Mesenchymal stem cell (in vitro differentiated cells and primary cell): ENCODE measurements at regions not wholly inside any gene's neighbourhood (a gene's known extent, or its start where the extent isn't known, plus 50 kb on each side); places are given as distances from the start of the nearest gene placed in this dataset.
"Not testable (repeated sequence)": the region's sequence is repeated elsewhere in the genome, so short reads cannot be mapped to it uniquely, and the experiment has no call there.

Experiments
- DNase-seq: peaks from one replicate; pipeline ENCODE4 v3.0.0-alpha.2; 2013
- H2AFZ ChIP-seq: one replicate; pipeline ENCODE4 v1.6.1; 2013; ENCODE audit warnings: low read depth, mild to moderate bottlenecking, control low read depth, inconsistent platforms, low read length, moderate library complexity
- H2AK5ac ChIP-seq: 2 replicates; pipeline ENCODE4 v1.6.1; 2013; ENCODE audit warnings: low read length, moderate library complexity, mild to moderate bottlenecking, inconsistent platforms; ENCODE audit not compliant: severe bottlenecking
- H2BK120ac ChIP-seq: one replicate; pipeline ENCODE4 v1.6.1; 2013; ENCODE audit warnings: low read depth, mild to moderate bottlenecking, inconsistent platforms, low read length, moderate library complexity
- H2BK12ac ChIP-seq, 2 experiments: one replicate each; pipeline ENCODE4 v1.6.1; 2013; ENCODE audit warnings: inconsistent platforms in 2 of 2, low read length in 2 of 2, mild to moderate bottlenecking in 2 of 2, moderate library complexity in 2 of 2, control low read depth in 1 of 2
- H2BK15ac ChIP-seq: one replicate; pipeline ENCODE4 v1.6.1; 2013; ENCODE audit warnings: mild to moderate bottlenecking, low read depth, inconsistent platforms; ENCODE audit not compliant: poor library complexity, severe bottlenecking
- H2BK5ac ChIP-seq: 2 replicates; pipeline ENCODE4 v1.6.1; 2013; ENCODE audit warnings: low read depth, mild to moderate bottlenecking, low read length, control low read depth, inconsistent platforms; ENCODE audit not compliant: poor library complexity, severe bottlenecking
- H3K14ac ChIP-seq, 2 experiments: one replicate each; pipeline ENCODE4 v1.6.1; 2013; ENCODE audit warnings: inconsistent platforms in 2 of 2, low read length in 2 of 2, control low read depth in 1 of 2, mild to moderate bottlenecking in 1 of 2, moderate library complexity in 1 of 2
- H3K18ac ChIP-seq, 2 experiments: one replicate each; pipeline ENCODE4 v1.6.1; 2013; ENCODE audit warnings: inconsistent platforms in 2 of 2, low read length in 2 of 2, control low read depth in 1 of 2, low read depth in 1 of 2, mild to moderate bottlenecking in 1 of 2
- H3K23ac ChIP-seq, 2 experiments: one replicate each; pipeline ENCODE4 v1.6.1; 2013; ENCODE audit warnings: inconsistent platforms in 2 of 2, low read length in 2 of 2, mild to moderate bottlenecking in 2 of 2, moderate library complexity in 2 of 2, control low read depth in 1 of 2
- H3K27ac ChIP-seq: 2 replicates; pipeline ENCODE4 v1.5.1; 2013; ENCODE audit warnings: mild to moderate bottlenecking, moderate library complexity, low read length, control low read depth, inconsistent platforms; ENCODE audit not compliant: poor library complexity, severe bottlenecking
- H3K27me3 ChIP-seq, 2 experiments: 2 replicates each; pipeline versions ENCODE4 v1.6.1 to v1.7.0; 2013; ENCODE audit warnings: low read length in 2 of 2, mild to moderate bottlenecking in 2 of 2, moderate library complexity in 2 of 2, control low read depth in 1 of 2, inconsistent platforms in 1 of 2; ENCODE audit not compliant: control insufficient read depth in 1 of 2, insufficient read depth in 1 of 2
- H3K36me3 ChIP-seq, 2 experiments: 2 replicates each; pipeline versions ENCODE4 v1.6.1 to v1.7.0; 2013; ENCODE audit warnings: low read length in 2 of 2, control low read depth in 1 of 2, inconsistent platforms in 1 of 2, low read depth in 1 of 2, mild to moderate bottlenecking in 1 of 2; ENCODE audit not compliant: insufficient read depth in 2 of 2, control insufficient read depth in 1 of 2
- H3K4ac ChIP-seq, 2 experiments: one replicate each; pipeline ENCODE4 v1.6.1; 2013; ENCODE audit warnings: inconsistent platforms in 2 of 2, low read length in 2 of 2, mild to moderate bottlenecking in 2 of 2, moderate library complexity in 2 of 2, control low read depth in 1 of 2, low read depth in 1 of 2
- H3K4me1 ChIP-seq: 2 replicates; pipeline ENCODE4 v1.6.1; 2013; ENCODE audit warnings: low read depth, low read length, control low read depth; ENCODE audit not compliant: control insufficient read depth, insufficient read depth
- H3K4me2 ChIP-seq: 2 replicates; pipeline ENCODE4 v1.6.1; 2013; ENCODE audit warnings: low read length, mild to moderate bottlenecking, inconsistent platforms; ENCODE audit not compliant: poor library complexity, severe bottlenecking
- H3K4me3 ChIP-seq, 2 experiments: 2 replicates each; pipeline versions ENCODE4 v1.5.1 to v1.7.0; 2013; ENCODE audit warnings: low read length in 2 of 2, mild to moderate bottlenecking in 2 of 2, control low read depth in 1 of 2, low read depth in 1 of 2; ENCODE audit not compliant: insufficient read depth in 1 of 2
- H3K79me1 ChIP-seq: replicated peaks from 2 replicates; pipeline ENCODE4 v1.6.1; 2013; ENCODE audit warnings: mild to moderate bottlenecking, control low read depth, low read length, inconsistent platforms; ENCODE audit not compliant: poor library complexity, severe bottlenecking
- H3K9ac ChIP-seq: 2 replicates; pipeline ENCODE4 v1.7.0; 2013; ENCODE audit warnings: mild to moderate bottlenecking, low read length, moderate library complexity
- H3K9me3 ChIP-seq: 2 replicates; pipeline ENCODE4 v1.7.0; 2013; ENCODE audit warnings: mild to moderate bottlenecking, low read length; ENCODE audit not compliant: control insufficient read depth
- H4K8ac ChIP-seq: one replicate; pipeline ENCODE4 v1.6.1; 2013; ENCODE audit warnings: inconsistent platforms, mild to moderate bottlenecking, low read length, moderate library complexity
- H4K91ac ChIP-seq: one replicate; pipeline ENCODE4 v1.6.1; 2013; ENCODE audit warnings: mild to moderate bottlenecking, low read length, inconsistent platforms
- WGBS: methylation state at CpG from one replicate; pipeline ENCODE4 v1.1.7; 2013; ENCODE audit warnings: mixed read lengths; 5-methylcytosine and 5-hydroxymethylcytosine counted together

DNA sequence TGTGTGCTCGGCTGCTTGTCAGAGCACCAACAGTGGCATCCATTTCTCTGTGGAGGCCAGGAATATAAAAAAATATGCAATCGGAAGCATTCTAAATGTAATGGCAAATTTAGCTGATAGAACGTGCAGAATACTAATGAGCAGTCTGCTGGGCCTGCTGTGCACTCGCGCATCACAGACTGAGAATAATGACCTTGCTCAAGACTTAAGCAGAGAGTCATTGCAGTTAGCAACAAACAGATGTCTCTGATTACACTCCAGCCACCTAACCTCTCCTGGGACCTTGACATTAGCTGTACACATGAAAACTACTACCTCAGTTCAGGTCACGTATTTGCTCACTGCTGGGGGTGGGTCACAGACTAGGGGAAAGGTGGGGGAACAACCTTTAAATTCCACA, 269.2 kb upstream of the DAAM1 start:
- H3K4me2 ChIP-seq, result no peak overlapping the region
- peak overlapping the region; percentile 66 for H4K8ac ChIP-seq
- no peak overlapping the region for H3K23ac ChIP-seq
- H2BK15ac ChIP-seq, result no peak overlapping the region
- peaks cover 3% of the 10 kb centered on the region for H3K4me1 ChIP-seq
- H3K36me3 ChIP-seq, result no peaks in the 10 kb centered on the region
- H2AFZ ChIP-seq, result no peak overlapping the region
- no peaks in the 10 kb centered on the region for H3K9me3 ChIP-seq
- H3K4ac ChIP-seq, result no peak overlapping the region
- no peak overlapping the region for H3K18ac ChIP-seq
- WGBS, result 82% methylated on average over 5 of the region's 6 CpGs
- H3K4me3 ChIP-seq, result no peak overlapping the region
- no peak overlapping the region for H2AK5ac ChIP-seq
- no peak overlapping the region for H2BK12ac ChIP-seq
- H3K27ac ChIP-seq, result no peak overlapping the region
- no peak overlapping the region for H4K91ac ChIP-seq
- H3K9ac ChIP-seq, result no peak overlapping the region
- H3K79me1 ChIP-seq, result no peaks in the 10 kb centered on the region
- H3K27me3 ChIP-seq, result peaks cover 0 to 7% of the 10 kb centered on the region in 2 experiments
- no peak overlapping the region for H2BK120ac ChIP-seq
- DNase-seq, result peak; percentile 38
- no peak overlapping the region for H2BK5ac ChIP-seq
- H3K14ac ChIP-seq, result no peak overlapping the region

DNA sequence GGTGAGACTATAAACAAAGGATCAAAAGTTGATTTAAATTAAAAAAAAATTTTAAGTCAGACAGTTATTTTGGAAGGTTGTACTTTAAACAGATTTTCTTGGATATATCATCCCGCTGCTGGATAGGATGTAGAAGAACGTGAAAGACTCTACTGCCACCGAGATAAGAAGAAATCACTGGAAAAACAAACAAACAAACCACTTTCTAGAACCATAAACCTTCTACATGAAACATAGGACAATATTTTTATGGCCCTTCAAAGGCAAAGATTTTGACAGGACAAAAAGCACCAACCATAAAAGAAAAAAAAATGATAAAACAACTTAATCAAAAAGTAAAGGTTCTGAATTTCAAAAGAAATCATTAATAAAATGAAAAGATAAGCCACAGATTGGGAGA, 268.2 kb upstream of the DAAM1 start:
- no peak overlapping the region for H2AFZ ChIP-seq
- H3K18ac ChIP-seq, result no peak overlapping the region
- H3K4me3 ChIP-seq, result no peak overlapping the region
- H2BK12ac ChIP-seq, result no peak overlapping the region
- no peak overlapping the region for H3K14ac ChIP-seq
- no peaks in the 10 kb centered on the region for H3K9me3 ChIP-seq
- no peak overlapping the region for H2AK5ac ChIP-seq
- no peak overlapping the region for H3K27ac ChIP-seq
- H4K8ac ChIP-seq, result no peak overlapping the region
- H3K4ac ChIP-seq, result no peak overlapping the region
- no peak for DNase-seq
- no peak overlapping the region for H2BK15ac ChIP-seq
- H2BK120ac ChIP-seq, result no peak overlapping the region
- H2BK5ac ChIP-seq, result no peak overlapping the region
- no peak overlapping the region for H3K4me2 ChIP-seq
- 80% methylated on average over 3 of the region's 3 CpGs for WGBS
- peaks cover 3% of the 10 kb centered on the region for H3K4me1 ChIP-seq
- no peak overlapping the region for H4K91ac ChIP-seq
- H3K79me1 ChIP-seq, result no peaks in the 10 kb centered on the region
- peaks cover 0 to 14% of the 10 kb centered on the region in 2 experiments for H3K27me3 ChIP-seq
- no peak overlapping the region for H3K23ac ChIP-seq
- no peaks in the 10 kb centered on the region for H3K36me3 ChIP-seq
- H3K9ac ChIP-seq, result no peak overlapping the region

GRCh38 chr14:58922201-58922940, 266.1 kb upstream of the DAAM1 start:
- not testable (repeated sequence) for H3K14ac ChIP-seq, H2AK5ac ChIP-seq, H3K4me3 ChIP-seq, H3K18ac ChIP-seq, H2BK12ac ChIP-seq, H3K79me1 ChIP-seq, H2BK120ac ChIP-seq, H3K4ac ChIP-seq, H3K4me1 ChIP-seq, H3K4me2 ChIP-seq, H2BK15ac ChIP-seq, H4K91ac ChIP-seq, H3K36me3 ChIP-seq, H3K27ac ChIP-seq, H3K23ac ChIP-seq, H3K9me3 ChIP-seq, H4K8ac ChIP-seq, H3K9ac ChIP-seq, H2AFZ ChIP-seq, H2BK5ac ChIP-seq
- peak; percentile 65 for DNase-seq
- no CpG with 5 or more reads among the region's 3 CpGs for WGBS
- H3K27me3 ChIP-seq, result peaks cover 0 to 15% of the 10 kb centered on the region in 2 experiments

DNA sequence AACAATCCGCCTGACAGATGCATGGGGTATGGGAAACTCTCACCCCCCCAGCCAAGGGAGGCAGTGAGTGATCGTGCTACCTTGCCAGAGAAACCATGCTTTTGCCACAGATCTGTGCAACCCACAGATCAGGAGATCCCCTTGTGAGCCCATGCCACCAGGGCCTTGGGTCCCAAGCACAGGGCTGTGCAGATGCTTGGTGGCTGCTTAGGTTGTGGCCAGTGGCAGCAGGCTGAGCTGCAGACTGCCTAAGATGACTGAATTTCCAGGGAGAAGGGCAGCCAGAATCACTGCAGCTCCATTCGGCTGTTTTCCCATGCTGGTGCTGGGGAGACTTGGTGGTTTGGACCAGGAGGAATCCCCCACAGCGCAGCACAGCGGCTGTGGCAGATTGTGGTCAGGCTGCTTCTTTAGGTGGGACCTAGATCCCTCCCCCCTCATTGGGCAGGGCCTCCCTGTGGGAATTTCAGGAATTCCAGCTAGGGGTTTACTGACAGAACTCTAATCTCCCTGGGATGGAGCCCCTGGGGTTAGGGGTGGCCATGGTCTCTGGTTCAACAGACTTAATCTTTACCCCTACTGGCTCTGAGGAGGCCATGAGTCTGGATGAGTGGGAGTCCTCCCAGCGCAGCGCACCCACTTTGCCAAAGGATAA, 264.6 kb upstream of the DAAM1 start:
- H3K14ac ChIP-seq, result no peak overlapping the region
- H3K27me3 ChIP-seq, result peaks cover 0 to 15% of the 10 kb centered on the region in 2 experiments
- H4K91ac ChIP-seq, result peak overlapping the region; percentile 39
- H3K36me3 ChIP-seq, result no peaks in the 10 kb centered on the region
- H2AK5ac ChIP-seq, result no peak overlapping the region
- no peaks in the 10 kb centered on the region for H3K79me1 ChIP-seq
- no peak overlapping the region for H2BK120ac ChIP-seq
- H3K18ac ChIP-seq, result no peak overlapping the region
- no peak overlapping the region for H3K23ac ChIP-seq
- no peak overlapping the region for H2BK5ac ChIP-seq
- H3K9ac ChIP-seq, result no peak overlapping the region
- no peak overlapping the region for H2BK15ac ChIP-seq
- WGBS, result 81% methylated on average over 7 of the region's 7 CpGs
- DNase-seq, result no peak
- H2AFZ ChIP-seq, result no peak overlapping the region
- no peak overlapping the region for H2BK12ac ChIP-seq
- no peak overlapping the region for H3K27ac ChIP-seq
- peaks cover 3% of the 10 kb centered on the region for H3K9me3 ChIP-seq
- H3K4me1 ChIP-seq, result peaks cover 3% of the 10 kb centered on the region
- H3K4me3 ChIP-seq, result no peak overlapping the region
- no peak overlapping the region for H3K4me2 ChIP-seq
- no peak overlapping the region for H3K4ac ChIP-seq
- H4K8ac ChIP-seq, result peak overlapping the region; percentile 2
